Esophagus squamous epithelium (tissue), 5 donors: ENCODE measurements at regions not wholly inside any gene's neighbourhood (a gene's known extent, or its start where the extent isn't known, plus 50 kb on each side); places are given as distances from the start of the nearest gene placed in this dataset.
"Not testable (repeated sequence)": the region's sequence is repeated elsewhere in the genome, so short reads cannot be mapped to it uniquely, and the experiment has no call there.

Source experiments
- DNase-seq: peaks from one replicate; lab custom pipeline; 2025; lab: John Stamatoyannopoulos, UW
- H3K27ac ChIP-seq, 4 donors: fragments of 200-600 bp; sonication (generic); one replicate each; pipeline ENCODE4 v1.5.1; 2016 to 2019; ENCODE audit warnings: mild to moderate bottlenecking in 1 of 4
- H3K27me3 ChIP-seq, 4 donors: fragments of 200-600 bp; sonication (generic); 1 replicate in 3 of 4; 2 replicates in 1 of 4; pipeline versions ENCODE4 v1.5.1 to v1.6.0; 2017 to 2021; ENCODE audit warnings: antibody characterized with exemption in 1 of 4
- H3K36me3 ChIP-seq, 3 donors: fragments of 200-600 bp; sonication (generic); one replicate each; pipeline ENCODE4 v1.5.1; 2016 to 2019
- H3K4me1 ChIP-seq, 3 donors: fragments of 200-600 bp; sonication (generic); one replicate each; pipeline ENCODE4 v1.5.1; 2017 to 2019
- H3K4me3 ChIP-seq, 4 donors: fragments of 200-600 bp; sonication (generic); 1 replicate in 3 of 4; 2 replicates in 1 of 4; pipeline ENCODE4 v1.5.1; 2016 to 2019; ENCODE audit warnings: mild to moderate bottlenecking in 2 of 4, moderate library complexity in 1 of 4
- H3K9me3 ChIP-seq, 3 donors: fragments of 200-600 bp; sonication (generic); one replicate each; pipeline ENCODE4 v1.5.1; 2016 to 2019
- CTCF ChIP-seq, 6 experiments: fragments of 450-650 bp in 4 of 6; fragments of 200-600 bp in 2 of 6; sonication (generic) in 2 of 6; IDR thresholded peaks; one replicate each; pipeline ENCODE4 v1.5.1; 2016 to 2019; ENCODE audit warnings: antibody characterized with exemption in 6 of 6, mild to moderate bottlenecking in 4 of 6, moderate library complexity in 4 of 6
- POLR2A ChIP-seq, 4 donors: fragments of 450-650 bp; IDR thresholded peaks; one replicate each; pipeline ENCODE4 v1.6.1; 2017; ENCODE audit warnings: antibody characterized with exemption in 4 of 4, mild to moderate bottlenecking in 4 of 4, moderate library complexity in 3 of 4
- WGBS, 2 donors: methylation state at CpG; one replicate each; pipeline ENCODE4 v1.1.5; 2018; 5-methylcytosine and 5-hydroxymethylcytosine counted together
- intact Hi-C: fragments of 100-400 bp; cut with DNase I; formaldehyde crosslinking; loops from one replicate; pipeline ENCODE4 v1.15.0; 2022
- donor health status: DM: yes; HTN: yes; CAD: no.

- no peaks in the 10 kb centered on the region for H3K9me3 ChIP-seq
- H3K27me3 ChIP-seq, result peaks cover 0 to 11% (median 0%) of the 10 kb centered on the region in 4 donors
- no peak for TF ChIP-seq CTCF (IDR thresholded peaks at IDR 0.05)
- no peak for TF ChIP-seq POLR2A (IDR thresholded peaks at IDR 0.05)
- no peak overlapping the region for H3K27ac ChIP-seq
- no peak overlapping the region for H3K4me3 ChIP-seq
- WGBS, 2 donors, result 2 to 20% methylated on average over 4 of the region's 4 CpGs
- no peaks in the 10 kb centered on the region for H3K36me3 ChIP-seq
- intact Hi-C loops, result no loop called here
- no peaks in the 10 kb centered on the region for H3K4me1 ChIP-seq
- DNase-seq, result no peak
Observed at GRCh38 chr11:135008001-135008405, 596.0 kb upstream of the B3GAT1 start.

- H3K36me3 ChIP-seq, result no peaks in the 10 kb centered on the region
- TF ChIP-seq CTCF (IDR thresholded peaks at IDR 0.05) (no peak), POLR2A (IDR thresholded peaks at IDR 0.05) (no peak)
- no peaks in the 10 kb centered on the region for H3K4me1 ChIP-seq
- WGBS, 2 donors, result 38 to 69% methylated on average over 2 to 3 of the region's 4 CpGs
- H3K27ac ChIP-seq, result no peak overlapping the region
- intact Hi-C loops, result no loop called here
- H3K4me3 ChIP-seq, result no peak overlapping the region
- peaks cover 0 to 11% (median 0%) of the 10 kb centered on the region in 4 donors for H3K27me3 ChIP-seq
- H3K9me3 ChIP-seq, result no peaks in the 10 kb centered on the region
- DNase-seq, result no peak
Observed at GRCh38 chr11:135006800-135007199, 594.8 kb upstream of the B3GAT1 start.

- no peaks in the 10 kb centered on the region for H3K36me3 ChIP-seq
- WGBS, 2 donors, result 25 to 51% methylated on average over 1 to 5 of the region's 5 CpGs
- no peak for DNase-seq
- no peak overlapping the region for H3K4me3 ChIP-seq
- no peak overlapping the region for H3K27ac ChIP-seq
- peaks cover 0 to 12% (median 0%) of the 10 kb centered on the region in 4 donors for H3K27me3 ChIP-seq
- H3K9me3 ChIP-seq, result no peaks in the 10 kb centered on the region
- no peaks in the 10 kb centered on the region for H3K4me1 ChIP-seq
- TF ChIP-seq POLR2A (IDR thresholded peaks at IDR 0.05), result no peak
- no peak for TF ChIP-seq CTCF (IDR thresholded peaks at IDR 0.05)
- intact Hi-C loops, result no loop called here
Observed at GRCh38 chr11:135004495-135004894, 592.5 kb upstream of the B3GAT1 start.

GRCh38 chr11:135002236-135002635, 590.2 kb upstream of the B3GAT1 start:
- Histone ChIP-seq H3K27ac (no peak overlapping the region), H3K36me3 (no peaks in the 10 kb centered on the region), H3K9me3 (no peaks in the 10 kb centered on the region), H3K4me1 (no peaks in the 10 kb centered on the region), H3K27me3 (peaks cover 0 to 22% (median 0%) of the 10 kb centered on the region in 4 donors), H3K4me3 (no peak overlapping the region)
- intact Hi-C loops, result no loop called here
- no peak for DNase-seq
- TF ChIP-seq CTCF (IDR thresholded peaks at IDR 0.05), result no peak
- TF ChIP-seq POLR2A (IDR thresholded peaks at IDR 0.05), result no peak

- no peak overlapping the region for H3K4me3 ChIP-seq
- intact Hi-C loops, result no loop called here
- no peak overlapping the region for H3K27ac ChIP-seq
- WGBS, 2 donors, result 85 to 93% methylated on average over 2 of the region's 2 CpGs
- no peaks in the 10 kb centered on the region for H3K9me3 ChIP-seq
- no peak for DNase-seq
- H3K27me3 ChIP-seq, result peaks cover 0 to 21% (median 0%) of the 10 kb centered on the region in 4 donors
- TF ChIP-seq CTCF (IDR thresholded peaks at IDR 0.05) (no peak), POLR2A (IDR thresholded peaks at IDR 0.05) (no peak)
- H3K4me1 ChIP-seq, result no peaks in the 10 kb centered on the region
- H3K36me3 ChIP-seq, result no peaks in the 10 kb centered on the region
Observed at GRCh38 chr11:135001581-135001980, 589.5 kb upstream of the B3GAT1 start.

- H3K27me3 ChIP-seq, result peaks cover 0 to 19% (median 0%) of the 10 kb centered on the region in 4 donors
- H3K4me1 ChIP-seq, intact Hi-C loops, H3K4me3 ChIP-seq, H3K27ac ChIP-seq, H3K36me3 ChIP-seq, DNase-seq, H3K9me3 ChIP-seq: not testable (repeated sequence)
- WGBS, 2 donors, result 62 to 66% methylated on average over 5 of the region's 5 CpGs
Observed at GRCh38 chr11:135001065-135001464, 589.0 kb upstream of the B3GAT1 start.
